GM23338 (cell line): ENCODE measurements at regions not wholly inside any gene's neighbourhood (a gene's known extent, or its start where the extent isn't known, plus 50 kb on each side); places are given as distances from the start of the nearest gene placed in this dataset.
A peak's percentile ranks its signal among the peaks of the same experiment; 100 is the strongest.

Experiments used
- ATAC-seq: fragments of 200-7000 bp; cut with Tn5 transposase; 3 replicates; pipeline ENCODE4 v1.9.1; 2020
- DNase-seq: peaks from one replicate; pipeline ENCODE4 v3.0.0-alpha.2; 2015; ENCODE audit warnings: low spot score
- H2AFZ ChIP-seq: fragments of 200-600 bp; sonication (generic); 2 replicates; pipeline ENCODE4 v1.8.0; 2016; ENCODE audit warnings: antibody characterized with exemption, mild to moderate bottlenecking, moderate library complexity
- H3F3A ChIP-seq: fragments of 200-600 bp; sonication (generic); replicated peaks from 2 replicates; pipeline ENCODE4 v1.8.0; 2017; ENCODE audit warnings: antibody characterized with exemption, mixed run types, low read depth
- H3K27ac ChIP-seq: fragments of 200-600 bp; sonication (generic); 2 replicates; pipeline ENCODE4 v1.6.1; 2016; ENCODE audit warnings: low read depth
- H3K27me3 ChIP-seq: fragments of 200-600 bp; sonication (generic); 2 replicates; pipeline ENCODE4 v1.8.0; 2016; ENCODE audit warnings: mild to moderate bottlenecking, mixed run types, moderate library complexity; ENCODE audit not compliant: insufficient read depth
- H3K36me3 ChIP-seq: fragments of 200-600 bp; sonication (generic); 2 replicates; pipeline ENCODE4 v1.8.0; 2016; ENCODE audit warnings: mild to moderate bottlenecking; ENCODE audit not compliant: insufficient read depth
- H3K4me1 ChIP-seq: fragments of 200-600 bp; sonication (generic); 2 replicates; pipeline ENCODE4 v1.8.0; 2016; ENCODE audit warnings: mild to moderate bottlenecking, moderate library complexity; ENCODE audit not compliant: insufficient read depth
- H3K4me2 ChIP-seq: fragments of 200-600 bp; sonication (generic); 2 replicates; pipeline ENCODE4 v1.7.1; 2017; ENCODE audit warnings: mixed run types
- H3K4me3 ChIP-seq: fragments of 200-600 bp; sonication (generic); 2 replicates; pipeline ENCODE4 v1.6.1; 2016; ENCODE audit warnings: mixed run types
- H3K79me2 ChIP-seq: fragments of 200-600 bp; sonication (generic); replicated peaks from 2 replicates; pipeline ENCODE4 v1.8.0; 2017; ENCODE audit warnings: mild to moderate bottlenecking; ENCODE audit not compliant: insufficient read depth
- H3K9me2 ChIP-seq: fragments of 200-600 bp; sonication (generic); 2 replicates; pipeline ENCODE4 v1.8.0; 2017; ENCODE audit not compliant: insufficient read depth
- H4K20me1 ChIP-seq: fragments of 200-600 bp; sonication (generic); replicated peaks from 2 replicates; pipeline ENCODE4 v1.8.0; 2017; ENCODE audit warnings: mild to moderate bottlenecking; ENCODE audit not compliant: insufficient read depth
- H3K27ac Mint-ChIP-seq: 2 replicates; pipeline ENCODE4 v1.8.0; 2020; ENCODE audit warnings: inconsistent platforms, mild to moderate bottlenecking, moderate library complexity, mixed read lengths
- H3K27me3 Mint-ChIP-seq: 3 replicates; pipeline ENCODE4 v1.8.0; 2022; ENCODE audit warnings: low read depth, mild to moderate bottlenecking, moderate library complexity, mixed read lengths, inconsistent platforms; ENCODE audit not compliant: insufficient read depth, poor library complexity
- H3K36me3 Mint-ChIP-seq: 3 replicates; pipeline ENCODE4 v1.8.0; 2021; ENCODE audit warnings: low read depth, mild to moderate bottlenecking, inconsistent platforms, moderate library complexity, mixed read lengths
- H3K4me1 Mint-ChIP-seq: 3 replicates; pipeline ENCODE4 v1.8.0; 2020; ENCODE audit warnings: mild to moderate bottlenecking, inconsistent platforms, mixed read lengths
- H3K4me3 Mint-ChIP-seq: 3 replicates; pipeline ENCODE4 v1.8.0; 2021; ENCODE audit warnings: moderate library complexity, mild to moderate bottlenecking, inconsistent platforms, mixed read lengths
- H3K9me3 Mint-ChIP-seq: 3 replicates; pipeline ENCODE4 v1.8.0; 2020; ENCODE audit warnings: moderate library complexity, mild to moderate bottlenecking, inconsistent platforms, mixed read lengths
- EZH2phosphoT487 ChIP-seq: fragments of 200-600 bp; sonication (generic); IDR thresholded peaks from one replicate; pipeline ENCODE4 v1.8.1; 2018; ENCODE audit warnings: antibody characterized with exemption; ENCODE audit not compliant: unreplicated experiment
- NANOG ChIP-seq: IDR thresholded peaks from 2 replicates; pipeline ENCODE4 v1.6.1; 2016; ENCODE audit warnings: antibody characterized with exemption, borderline replicate concordance
- POLR2AphosphoS5 ChIP-seq: IDR thresholded peaks from 2 replicates; pipeline ENCODE4 v1.6.1; 2016; ENCODE audit warnings: antibody characterized with exemption, low read depth
- STAT1 ChIP-seq: IDR thresholded peaks from one replicate; pipeline ENCODE4 v1.6.1; 2016; ENCODE audit warnings: antibody characterized with exemption; ENCODE audit not compliant: unreplicated experiment
- ZNF114 ChIP-seq: fragments of 250-450 bp; sonication (Bioruptor Pico); IDR thresholded peaks from 2 replicates; pipeline ENCODE4 v1.5.0; 2020; ENCODE audit warnings: mild to moderate bottlenecking, moderate library complexity
- ZNF331 ChIP-seq: fragments of 250-450 bp; sonication (Bioruptor Pico); IDR thresholded peaks from 2 replicates; pipeline ENCODE4 v1.5.0; 2020; ENCODE audit warnings: low read depth, mild to moderate bottlenecking, moderate library complexity
- TF ChIP-seq, protein P1 (sequence below): IDR thresholded peaks from one replicate; pipeline ENCODE4 v1.6.1; 2018; ENCODE audit warnings: antibody characterized with exemption; ENCODE audit not compliant: unreplicated experiment
- TF ChIP-seq, protein P2 (sequence below), 2 experiments: fragments of 200-600 bp in 1 of 2; sonication (generic) in 1 of 2; conservative IDR thresholded peaks; 2 replicates each; pipeline versions ENCODE4 v1.5.1 to v1.6.1; 2016 to 2017; ENCODE audit warnings: antibody characterized with exemption in 2 of 2, low read depth in 2 of 2, mild to moderate bottlenecking in 2 of 2, moderate library complexity in 1 of 2
- TF ChIP-seq, protein P3 (sequence below): fragments of 250-450 bp; sonication (Bioruptor Pico); IDR thresholded peaks from 2 replicates; pipeline ENCODE4 v1.5.0; 2020; ENCODE audit warnings: mild to moderate bottlenecking, moderate library complexity

GRCh38 chr18:32848826-32849225 lies 76.0 kb upstream of the KLHL14 start (continued):
- TF ChIP-seq, protein P1, sequence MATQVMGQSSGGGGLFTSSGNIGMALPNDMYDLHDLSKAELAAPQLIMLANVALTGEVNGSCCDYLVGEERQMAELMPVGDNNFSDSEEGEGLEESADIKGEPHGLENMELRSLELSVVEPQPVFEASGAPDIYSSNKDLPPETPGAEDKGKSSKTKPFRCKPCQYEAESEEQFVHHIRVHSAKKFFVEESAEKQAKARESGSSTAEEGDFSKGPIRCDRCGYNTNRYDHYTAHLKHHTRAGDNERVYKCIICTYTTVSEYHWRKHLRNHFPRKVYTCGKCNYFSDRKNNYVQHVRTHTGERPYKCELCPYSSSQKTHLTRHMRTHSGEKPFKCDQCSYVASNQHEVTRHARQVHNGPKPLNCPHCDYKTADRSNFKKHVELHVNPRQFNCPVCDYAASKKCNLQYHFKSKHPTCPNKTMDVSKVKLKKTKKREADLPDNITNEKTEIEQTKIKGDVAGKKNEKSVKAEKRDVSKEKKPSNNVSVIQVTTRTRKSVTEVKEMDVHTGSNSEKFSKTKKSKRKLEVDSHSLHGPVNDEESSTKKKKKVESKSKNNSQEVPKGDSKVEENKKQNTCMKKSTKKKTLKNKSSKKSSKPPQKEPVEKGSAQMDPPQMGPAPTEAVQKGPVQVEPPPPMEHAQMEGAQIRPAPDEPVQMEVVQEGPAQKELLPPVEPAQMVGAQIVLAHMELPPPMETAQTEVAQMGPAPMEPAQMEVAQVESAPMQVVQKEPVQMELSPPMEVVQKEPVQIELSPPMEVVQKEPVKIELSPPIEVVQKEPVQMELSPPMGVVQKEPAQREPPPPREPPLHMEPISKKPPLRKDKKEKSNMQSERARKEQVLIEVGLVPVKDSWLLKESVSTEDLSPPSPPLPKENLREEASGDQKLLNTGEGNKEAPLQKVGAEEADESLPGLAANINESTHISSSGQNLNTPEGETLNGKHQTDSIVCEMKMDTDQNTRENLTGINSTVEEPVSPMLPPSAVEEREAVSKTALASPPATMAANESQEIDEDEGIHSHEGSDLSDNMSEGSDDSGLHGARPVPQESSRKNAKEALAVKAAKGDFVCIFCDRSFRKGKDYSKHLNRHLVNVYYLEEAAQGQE = no peak
- no peak for TF ChIP-seq ZNF331
- no peak for TF ChIP-seq ZNF114 (CRISPR knock-in tag)

- peak overlapping the region; percentile 10; the same call in 1 of the 2 replicates for H3K4me2 ChIP-seq
Observed at GRCh38 chr18:32847691-32848090, 74.9 kb upstream of the KLHL14 start.

More at GRCh38 chr18:32847691-32848090, 74.9 kb upstream of the KLHL14 start:
- peak overlapping the region; percentile 89 for H3K27ac Mint-ChIP-seq
- Histone ChIP-seq H3K9me2 (no peaks in the 10 kb centered on the region), H3K79me2 (no peaks in the 10 kb centered on the region), H2AFZ (no peak overlapping the region), H3F3A (no peaks in the 10 kb centered on the region), H3K4me1 (peaks cover 7% of the 10 kb centered on the region; the same call in 1 of the 2 replicates), H4K20me1 (no peaks in the 10 kb centered on the region), H3K27me3 (no peaks in the 10 kb centered on the region), H3K36me3 (no peaks in the 10 kb centered on the region), H3K4me3 (no peak overlapping the region), H3K27ac (no peak overlapping the region)
- H3K4me1 Mint-ChIP-seq = peaks cover 21% of the 10 kb centered on the region
- peaks cover 14% of the 10 kb centered on the region; the same call in 2 of the 3 replicates for H3K36me3 Mint-ChIP-seq
- DNase-seq = peak; percentile 79
- peaks cover 20% of the 10 kb centered on the region for H3K9me3 Mint-ChIP-seq
- peak; percentile 100 for ATAC-seq
- no peak for TF ChIP-seq POLR2AphosphoS5
- TF ChIP-seq, protein P2, sequence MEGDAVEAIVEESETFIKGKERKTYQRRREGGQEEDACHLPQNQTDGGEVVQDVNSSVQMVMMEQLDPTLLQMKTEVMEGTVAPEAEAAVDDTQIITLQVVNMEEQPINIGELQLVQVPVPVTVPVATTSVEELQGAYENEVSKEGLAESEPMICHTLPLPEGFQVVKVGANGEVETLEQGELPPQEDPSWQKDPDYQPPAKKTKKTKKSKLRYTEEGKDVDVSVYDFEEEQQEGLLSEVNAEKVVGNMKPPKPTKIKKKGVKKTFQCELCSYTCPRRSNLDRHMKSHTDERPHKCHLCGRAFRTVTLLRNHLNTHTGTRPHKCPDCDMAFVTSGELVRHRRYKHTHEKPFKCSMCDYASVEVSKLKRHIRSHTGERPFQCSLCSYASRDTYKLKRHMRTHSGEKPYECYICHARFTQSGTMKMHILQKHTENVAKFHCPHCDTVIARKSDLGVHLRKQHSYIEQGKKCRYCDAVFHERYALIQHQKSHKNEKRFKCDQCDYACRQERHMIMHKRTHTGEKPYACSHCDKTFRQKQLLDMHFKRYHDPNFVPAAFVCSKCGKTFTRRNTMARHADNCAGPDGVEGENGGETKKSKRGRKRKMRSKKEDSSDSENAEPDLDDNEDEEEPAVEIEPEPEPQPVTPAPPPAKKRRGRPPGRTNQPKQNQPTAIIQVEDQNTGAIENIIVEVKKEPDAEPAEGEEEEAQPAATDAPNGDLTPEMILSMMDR (conservative IDR thresholded peaks at IDR 0.05; ENCODE audit: low read depth in 2 of 2) = peak in 1 of 2 experiments; percentile 12; a peak in 2 of 4 replicates
- TF ChIP-seq, protein P3, sequence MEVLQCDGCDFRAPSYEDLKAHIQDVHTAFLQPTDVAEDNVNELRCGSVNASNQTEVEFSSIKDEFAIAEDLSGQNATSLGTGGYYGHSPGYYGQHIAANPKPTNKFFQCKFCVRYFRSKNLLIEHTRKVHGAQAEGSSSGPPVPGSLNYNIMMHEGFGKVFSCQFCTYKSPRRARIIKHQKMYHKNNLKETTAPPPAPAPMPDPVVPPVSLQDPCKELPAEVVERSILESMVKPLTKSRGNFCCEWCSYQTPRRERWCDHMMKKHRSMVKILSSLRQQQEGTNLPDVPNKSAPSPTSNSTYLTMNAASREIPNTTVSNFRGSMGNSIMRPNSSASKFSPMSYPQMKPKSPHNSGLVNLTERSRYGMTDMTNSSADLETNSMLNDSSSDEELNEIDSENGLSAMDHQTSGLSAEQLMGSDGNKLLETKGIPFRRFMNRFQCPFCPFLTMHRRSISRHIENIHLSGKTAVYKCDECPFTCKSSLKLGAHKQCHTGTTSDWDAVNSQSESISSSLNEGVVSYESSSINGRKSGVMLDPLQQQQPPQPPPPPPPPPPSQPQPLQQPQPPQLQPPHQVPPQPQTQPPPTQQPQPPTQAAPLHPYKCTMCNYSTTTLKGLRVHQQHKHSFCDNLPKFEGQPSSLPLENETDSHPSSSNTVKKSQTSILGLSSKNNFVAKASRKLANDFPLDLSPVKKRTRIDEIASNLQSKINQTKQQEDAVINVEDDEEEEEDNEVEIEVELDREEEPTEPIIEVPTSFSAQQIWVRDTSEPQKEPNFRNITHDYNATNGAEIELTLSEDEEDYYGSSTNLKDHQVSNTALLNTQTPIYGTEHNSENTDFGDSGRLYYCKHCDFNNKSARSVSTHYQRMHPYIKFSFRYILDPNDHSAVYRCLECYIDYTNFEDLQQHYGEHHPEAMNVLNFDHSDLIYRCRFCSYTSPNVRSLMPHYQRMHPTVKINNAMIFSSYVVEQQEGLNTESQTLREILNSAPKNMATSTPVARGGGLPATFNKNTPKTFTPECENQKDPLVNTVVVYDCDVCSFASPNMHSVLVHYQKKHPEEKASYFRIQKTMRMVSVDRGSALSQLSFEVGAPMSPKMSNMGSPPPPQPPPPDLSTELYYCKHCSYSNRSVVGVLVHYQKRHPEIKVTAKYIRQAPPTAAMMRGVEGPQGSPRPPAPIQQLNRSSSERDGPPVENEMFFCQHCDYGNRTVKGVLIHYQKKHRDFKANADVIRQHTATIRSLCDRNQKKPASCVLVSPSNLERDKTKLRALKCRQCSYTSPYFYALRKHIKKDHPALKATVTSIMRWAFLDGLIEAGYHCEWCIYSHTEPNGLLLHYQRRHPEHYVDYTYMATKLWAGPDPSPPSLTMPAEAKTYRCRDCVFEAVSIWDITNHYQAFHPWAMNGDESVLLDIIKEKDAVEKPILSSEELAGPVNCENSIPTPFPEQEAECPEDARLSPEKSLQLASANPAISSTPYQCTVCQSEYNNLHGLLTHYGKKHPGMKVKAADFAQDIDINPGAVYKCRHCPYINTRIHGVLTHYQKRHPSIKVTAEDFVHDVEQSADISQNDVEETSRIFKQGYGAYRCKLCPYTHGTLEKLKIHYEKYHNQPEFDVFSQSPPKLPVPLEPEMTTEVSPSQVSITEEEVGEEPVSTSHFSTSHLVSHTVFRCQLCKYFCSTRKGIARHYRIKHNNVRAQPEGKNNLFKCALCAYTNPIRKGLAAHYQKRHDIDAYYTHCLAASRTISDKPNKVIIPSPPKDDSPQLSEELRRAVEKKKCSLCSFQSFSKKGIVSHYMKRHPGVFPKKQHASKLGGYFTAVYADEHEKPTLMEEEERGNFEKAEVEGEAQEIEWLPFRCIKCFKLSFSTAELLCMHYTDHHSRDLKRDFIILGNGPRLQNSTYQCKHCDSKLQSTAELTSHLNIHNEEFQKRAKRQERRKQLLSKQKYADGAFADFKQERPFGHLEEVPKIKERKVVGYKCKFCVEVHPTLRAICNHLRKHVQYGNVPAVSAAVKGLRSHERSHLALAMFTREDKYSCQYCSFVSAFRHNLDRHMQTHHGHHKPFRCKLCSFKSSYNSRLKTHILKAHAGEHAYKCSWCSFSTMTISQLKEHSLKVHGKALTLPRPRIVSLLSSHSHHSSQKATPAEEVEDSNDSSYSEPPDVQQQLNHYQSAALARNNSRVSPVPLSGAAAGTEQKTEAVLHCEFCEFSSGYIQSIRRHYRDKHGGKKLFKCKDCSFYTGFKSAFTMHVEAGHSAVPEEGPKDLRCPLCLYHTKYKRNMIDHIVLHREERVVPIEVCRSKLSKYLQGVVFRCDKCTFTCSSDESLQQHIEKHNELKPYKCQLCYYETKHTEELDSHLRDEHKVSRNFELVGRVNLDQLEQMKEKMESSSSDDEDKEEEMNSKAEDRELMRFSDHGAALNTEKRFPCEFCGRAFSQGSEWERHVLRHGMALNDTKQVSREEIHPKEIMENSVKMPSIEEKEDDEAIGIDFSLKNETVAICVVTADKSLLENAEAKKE = peak; percentile 80; the same call in 1 of the 2 replicates
- no peak for TF ChIP-seq STAT1
- no peak for TF ChIP-seq EZH2phosphoT487
- TF ChIP-seq NANOG = no peak
- H3K27me3 Mint-ChIP-seq = peaks cover 5% of the 10 kb centered on the region
- peak overlapping the region; percentile 19; the same call in 2 of the 3 replicates for H3K4me3 Mint-ChIP-seq
